Fibroblast of the aortic adventitia (primary cell): ENCODE measurements at regions not wholly inside any gene's neighbourhood (a gene's known extent, or its start where the extent isn't known, plus 50 kb on each side); places are given as distances from the start of the nearest gene placed in this dataset.
"Not testable (repeated sequence)": the region's sequence is repeated elsewhere in the genome, so short reads cannot be mapped to it uniquely, and the experiment has no call there.

ENCODE experiments used
- DNase-seq: peaks from one replicate; pipeline ENCODE4 v3.0.0-alpha.2; 2010; ENCODE audit warnings: low read depth
- H3K4me3 ChIP-seq: 2 replicates; pipeline ENCODE4 v1.5.1; 2011; ENCODE audit warnings: low read depth, mild to moderate bottlenecking, control low read depth, low read length, moderate library complexity
- CTCF ChIP-seq: IDR thresholded peaks from 2 replicates; pipeline ENCODE4 v1.5.1; 2011; ENCODE audit warnings: mild to moderate bottlenecking, low read length, control low read depth, inconsistent platforms; ENCODE audit not compliant: insufficient read depth

- no peak for DNase-seq
- no peak for TF ChIP-seq CTCF
- no peak overlapping the region for H3K4me3 ChIP-seq
These were observed 264.8 kb upstream of the DUSP10 start for GRCh38 chr1:222006715-222007114.

- no peak for TF ChIP-seq CTCF
- DNase-seq, result no peak
- no peak overlapping the region for H3K4me3 ChIP-seq
These were observed 262.9 kb upstream of the DUSP10 start for GRCh38 chr1:222004784-222005183.

GRCh38 chr1:222004034-222004433 is 262.1 kb upstream of the DUSP10 start:
- no peak for DNase-seq
- H3K4me3 ChIP-seq, result no peak overlapping the region
- TF ChIP-seq CTCF, result no peak

- H3K4me3 ChIP-seq, result no peak overlapping the region
These were observed 260.6 kb upstream of the DUSP10 start for GRCh38 chr1:222002503-222002902.

GRCh38 chr1:222000131-222000530 is 258.2 kb upstream of the DUSP10 start:
- no peak for DNase-seq
- H3K4me3 ChIP-seq, result no peak overlapping the region
- TF ChIP-seq CTCF, result no peak

More at GRCh38 chr1:222002503-222002902, 260.6 kb upstream of the DUSP10 start:
- TF ChIP-seq CTCF, result no peak
- DNase-seq, result no peak

GRCh38 chr1:221998781-221999180 is 256.9 kb upstream of the DUSP10 start:
- no peak overlapping the region for H3K4me3 ChIP-seq
- TF ChIP-seq CTCF, result no peak
- no peak for DNase-seq

- peak; percentile 88 for DNase-seq
- no peak for TF ChIP-seq CTCF
- H3K4me3 ChIP-seq, result no peak overlapping the region
These were observed 256.3 kb upstream of the DUSP10 start for GRCh38 chr1:221998186-221998612.

GRCh38 chr1:221997012-221997411 is 255.1 kb upstream of the DUSP10 start:
- H3K4me3 ChIP-seq, result not testable (repeated sequence)
- peak; percentile 63 for DNase-seq
